ENCODE measurements at regions not wholly inside any gene's neighbourhood (a gene's known extent, or its start where the extent isn't known, plus 50 kb on each side); places are given as distances from the start of the nearest gene placed in this dataset.

GRCh38 chr4:177582992-177583391 lies 140.8 kb upstream of the AGA start:
- ChIA-PET POLR2A (ENCODE audit: low non-redundant PET) (no interaction called here), CTCF (no interaction called here)
- DNase-seq (ENCODE audit: low spot score), result no peak
- BruUV-seq (replicated peaks), result no TSS peak
- no peak for TF ChIP-seq EZH2 (IDR thresholded peaks at IDR 0.05; ENCODE audit: borderline replicate concordance, low read depth, low read length, poor library complexity, severe bottlenecking)
- no peak for TF ChIP-seq CTCF (conservative IDR thresholded peaks at IDR 0.05; ENCODE audit: low read depth, low read length)
- peaks cover 2% of the 10 kb centered on the region for H3K27me3 ChIP-seq (replicated peaks; ENCODE audit: insufficient read depth, low read depth, low read length, poor library complexity)
- H3K36me3 ChIP-seq (ENCODE audit: insufficient read depth, low read length, poor library complexity, severe bottlenecking), result no peaks in the 10 kb centered on the region
- no peak overlapping the region for H3K27ac ChIP-seq (ENCODE audit: low read depth, low read length, poor library complexity, severe bottlenecking)
- H3K9me3 ChIP-seq (ENCODE audit: low read depth, low read length, poor library complexity, severe bottlenecking), result no peaks in the 10 kb centered on the region
- H3K4me1 ChIP-seq (ENCODE audit: insufficient read depth, low read length, poor library complexity, severe bottlenecking), result no peaks in the 10 kb centered on the region
- no peak overlapping the region for H3K4me3 ChIP-seq (ENCODE audit: low read depth, low read length, poor library complexity, severe bottlenecking)
- intact Hi-C loops (cut with micrococcal nuclease; ENCODE audit: unreplicated experiment), result no loop called here

GRCh38 chr4:177587989-177588388 lies 145.8 kb upstream of the AGA start:
- intact Hi-C loops (cut with micrococcal nuclease; ENCODE audit: unreplicated experiment), result no loop called here
- CTCF ChIA-PET, result no interaction called here

GRCh38 chr4:177595386-177595785 lies 153.1 kb upstream of the AGA start:
- no peak for DNase-seq (ENCODE audit: low spot score)
- no TSS peak for BruUV-seq (replicated peaks)
- TF ChIP-seq CTCF (conservative IDR thresholded peaks at IDR 0.05; ENCODE audit: low read depth, low read length) (no peak), EZH2 (IDR thresholded peaks at IDR 0.05; ENCODE audit: borderline replicate concordance, low read depth, low read length, poor library complexity, severe bottlenecking) (no peak)
- no peak overlapping the region for H3K27ac ChIP-seq (ENCODE audit: low read depth, low read length, poor library complexity, severe bottlenecking)
- H3K9me3 ChIP-seq (ENCODE audit: low read depth, low read length, poor library complexity, severe bottlenecking), result no peaks in the 10 kb centered on the region
- intact Hi-C loops (cut with micrococcal nuclease; ENCODE audit: unreplicated experiment), result no loop called here
- ChIA-PET CTCF (no interaction called here), POLR2A (ENCODE audit: low non-redundant PET) (no interaction called here)
- H3K27me3 ChIP-seq (replicated peaks; ENCODE audit: insufficient read depth, low read depth, low read length, poor library complexity), result no peaks in the 10 kb centered on the region
- H3K36me3 ChIP-seq (ENCODE audit: insufficient read depth, low read length, poor library complexity, severe bottlenecking), result no peaks in the 10 kb centered on the region
- H3K4me3 ChIP-seq (ENCODE audit: low read depth, low read length, poor library complexity, severe bottlenecking), result no peak overlapping the region
- no peaks in the 10 kb centered on the region for H3K4me1 ChIP-seq (ENCODE audit: insufficient read depth, low read length, poor library complexity, severe bottlenecking)

More at GRCh38 chr4:177587989-177588388, 145.8 kb upstream of the AGA start:
- TF ChIP-seq CTCF (conservative IDR thresholded peaks at IDR 0.05; ENCODE audit: low read depth, low read length) (no peak), EZH2 (IDR thresholded peaks at IDR 0.05; ENCODE audit: borderline replicate concordance, low read depth, low read length, poor library complexity, severe bottlenecking) (no peak)
- Histone ChIP-seq H3K27ac (ENCODE audit: low read depth, low read length, poor library complexity, severe bottlenecking) (no peak overlapping the region), H3K36me3 (ENCODE audit: insufficient read depth, low read length, poor library complexity, severe bottlenecking) (no peaks in the 10 kb centered on the region), H3K4me3 (ENCODE audit: low read depth, low read length, poor library complexity, severe bottlenecking) (no peak overlapping the region), H3K27me3 (replicated peaks; ENCODE audit: insufficient read depth, low read depth, low read length, poor library complexity) (peaks cover 3% of the 10 kb centered on the region), H3K9me3 (ENCODE audit: low read depth, low read length, poor library complexity, severe bottlenecking) (no peaks in the 10 kb centered on the region), H3K4me1 (ENCODE audit: insufficient read depth, low read length, poor library complexity, severe bottlenecking) (no peaks in the 10 kb centered on the region)
- DNase-seq (ENCODE audit: low spot score), result no peak
- no TSS peak for BruUV-seq (replicated peaks)
- POLR2A ChIA-PET (ENCODE audit: low non-redundant PET), result no interaction called here
